H1 (cell line): ENCODE measurements at regions not wholly inside any gene's neighbourhood (a gene's known extent, or its start where the extent isn't known, plus 50 kb on each side); places are given as distances from the start of the nearest gene placed in this dataset.

Experiments used
- BCL11A ChIP-seq, 2 experiments: IDR thresholded peaks; one replicate each; pipeline ENCODE4 v1.6.1; 2011; ENCODE audit warnings: low read depth in 2 of 2, low read length in 2 of 2, mild to moderate bottlenecking in 2 of 2
- CTCF ChIP-seq, 3 experiments: IDR thresholded peaks; 1 replicate in 2 of 3; 2 replicates in 1 of 3; pipeline versions ENCODE4 v1.5.1 to v1.6.1; 2011; ENCODE audit warnings: low read length in 3 of 3, mild to moderate bottlenecking in 3 of 3, inconsistent platforms in 2 of 3, low read depth in 1 of 3, moderate library complexity in 1 of 3; ENCODE audit not compliant: insufficient read depth in 1 of 3; ENCODE audit errors: control extremely low read depth in 1 of 3
- NANOG ChIP-seq: IDR thresholded peaks from 2 replicates; pipeline ENCODE4 v1.6.1; 2011; ENCODE audit warnings: low read length, low read depth, mild to moderate bottlenecking, inconsistent platforms; ENCODE audit not compliant: insufficient read depth, poor library complexity, severe bottlenecking
- RFX5 ChIP-seq: IDR thresholded peaks from 2 replicates; pipeline ENCODE4 v1.6.1; 2011; ENCODE audit warnings: low read depth, low read length, improper control_type of control experiment, borderline replicate concordance

GRCh38 chr6:63491119-63491518 lies 81.2 kb upstream of the LOC128125822 start (continued):
- TF ChIP-seq NANOG (no peak), BCL11A (IDR thresholded peaks at IDR 0.05; ENCODE audit: low read depth in 2 of 2, low read length in 2 of 2) (no peak), CTCF (IDR thresholded peaks at IDR 0.05; ENCODE audit: control extremely low read depth in 1 of 3, insufficient read depth in 1 of 3, low read depth in 1 of 3, low read length in 3 of 3) (no peak), RFX5 (no peak)
